AG09309 (cell line): ENCODE measurements at regions not wholly inside any gene's neighbourhood (a gene's known extent, or its start where the extent isn't known, plus 50 kb on each side); places are given as distances from the start of the nearest gene placed in this dataset.

Experiments used
- DNase-seq: peaks from one replicate; pipeline ENCODE4 v3.0.0-alpha.2; 2010; ENCODE audit warnings: low read depth
- H3K4me3 ChIP-seq: 2 replicates; pipeline ENCODE4 v1.5.1; 2011; ENCODE audit warnings: mild to moderate bottlenecking, low read depth, low read length, moderate library complexity; ENCODE audit not compliant: control insufficient read depth
- TF ChIP-seq, protein P1 (sequence below): IDR thresholded peaks from 2 replicates; pipeline ENCODE4 v1.5.1; 2011; ENCODE audit warnings: mild to moderate bottlenecking, low read depth, low read length, inconsistent platforms; ENCODE audit not compliant: insufficient read depth, control insufficient read depth; ENCODE audit errors: missing control alignments

GRCh38 chr2:14313341-14313740 lies 319.2 kb upstream of the LRATD1 start:
- H3K4me3 ChIP-seq: no peak overlapping the region
- no peak for DNase-seq
- TF ChIP-seq, protein P1, sequence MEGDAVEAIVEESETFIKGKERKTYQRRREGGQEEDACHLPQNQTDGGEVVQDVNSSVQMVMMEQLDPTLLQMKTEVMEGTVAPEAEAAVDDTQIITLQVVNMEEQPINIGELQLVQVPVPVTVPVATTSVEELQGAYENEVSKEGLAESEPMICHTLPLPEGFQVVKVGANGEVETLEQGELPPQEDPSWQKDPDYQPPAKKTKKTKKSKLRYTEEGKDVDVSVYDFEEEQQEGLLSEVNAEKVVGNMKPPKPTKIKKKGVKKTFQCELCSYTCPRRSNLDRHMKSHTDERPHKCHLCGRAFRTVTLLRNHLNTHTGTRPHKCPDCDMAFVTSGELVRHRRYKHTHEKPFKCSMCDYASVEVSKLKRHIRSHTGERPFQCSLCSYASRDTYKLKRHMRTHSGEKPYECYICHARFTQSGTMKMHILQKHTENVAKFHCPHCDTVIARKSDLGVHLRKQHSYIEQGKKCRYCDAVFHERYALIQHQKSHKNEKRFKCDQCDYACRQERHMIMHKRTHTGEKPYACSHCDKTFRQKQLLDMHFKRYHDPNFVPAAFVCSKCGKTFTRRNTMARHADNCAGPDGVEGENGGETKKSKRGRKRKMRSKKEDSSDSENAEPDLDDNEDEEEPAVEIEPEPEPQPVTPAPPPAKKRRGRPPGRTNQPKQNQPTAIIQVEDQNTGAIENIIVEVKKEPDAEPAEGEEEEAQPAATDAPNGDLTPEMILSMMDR: no peak

DNA sequence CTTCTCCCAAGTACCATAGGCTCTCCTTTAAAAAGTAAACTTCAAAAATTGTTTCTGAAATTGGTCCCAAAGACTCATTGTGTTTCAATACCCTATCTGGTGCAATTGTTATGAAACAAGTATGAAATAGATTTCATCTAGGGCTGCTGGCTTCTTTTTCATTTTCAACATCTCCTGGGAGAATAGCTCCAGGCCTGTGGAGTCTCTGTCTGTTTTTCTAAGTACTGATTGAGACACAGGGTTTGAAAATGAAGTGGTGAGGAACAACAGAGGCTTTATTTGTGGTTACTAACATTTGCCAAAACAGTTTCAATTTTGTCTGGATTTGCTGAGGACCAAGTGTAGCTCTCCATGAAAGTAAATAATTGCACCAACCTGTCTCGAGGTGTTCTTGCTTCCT lies 315.9 kb upstream of the LRATD1 start:
- no peak for DNase-seq
- TF ChIP-seq, protein P1: no peak
- no peak overlapping the region for H3K4me3 ChIP-seq

DNA sequence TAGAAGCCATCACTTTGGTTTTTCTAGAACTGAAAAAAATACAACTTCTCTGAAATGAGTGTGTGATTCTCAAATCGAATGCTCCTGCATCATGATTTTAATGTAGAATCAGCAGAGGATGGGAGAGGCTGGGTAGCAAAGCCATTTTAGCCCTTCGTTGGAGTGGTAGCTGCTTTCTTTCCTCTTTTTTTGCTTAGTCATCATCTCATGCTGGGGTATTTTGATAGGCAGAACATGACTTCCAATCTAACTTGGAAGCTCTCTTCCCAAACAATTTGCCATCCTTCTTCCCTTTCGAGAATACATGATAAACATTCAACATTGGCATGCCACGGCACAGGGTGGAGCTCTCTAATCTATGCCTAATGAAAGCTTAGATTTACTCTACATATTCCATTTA lies 311.2 kb upstream of the LRATD1 start:
- TF ChIP-seq, protein P1: no peak
- no peak for DNase-seq
- H3K4me3 ChIP-seq: no peak overlapping the region

GRCh38 chr2:14322306-14322705 lies 310.2 kb upstream of the LRATD1 start:
- no peak for DNase-seq
- TF ChIP-seq, protein P1: no peak
- no peak overlapping the region for H3K4me3 ChIP-seq

DNA sequence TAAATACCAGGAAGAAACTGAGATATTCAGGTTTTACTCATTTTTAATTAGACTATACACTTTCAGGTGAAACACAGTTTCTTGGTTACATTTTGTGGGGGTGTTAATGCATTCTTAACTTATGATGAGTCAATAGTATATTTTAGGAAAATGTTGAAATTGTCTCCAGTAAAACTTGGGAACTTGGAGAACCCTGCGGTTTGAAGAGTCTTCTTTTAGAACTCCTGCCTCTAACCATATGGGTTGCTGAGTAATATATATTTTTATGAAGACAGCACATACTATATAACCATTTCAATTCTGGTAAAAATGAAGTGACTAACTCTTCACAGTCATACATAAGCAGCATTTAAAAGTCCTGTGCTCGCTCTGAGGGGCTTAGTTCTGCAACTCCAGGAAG lies 308.2 kb upstream of the LRATD1 start:
- TF ChIP-seq, protein P1: no peak
- DNase-seq: no peak
- H3K4me3 ChIP-seq: no peak overlapping the region

DNA sequence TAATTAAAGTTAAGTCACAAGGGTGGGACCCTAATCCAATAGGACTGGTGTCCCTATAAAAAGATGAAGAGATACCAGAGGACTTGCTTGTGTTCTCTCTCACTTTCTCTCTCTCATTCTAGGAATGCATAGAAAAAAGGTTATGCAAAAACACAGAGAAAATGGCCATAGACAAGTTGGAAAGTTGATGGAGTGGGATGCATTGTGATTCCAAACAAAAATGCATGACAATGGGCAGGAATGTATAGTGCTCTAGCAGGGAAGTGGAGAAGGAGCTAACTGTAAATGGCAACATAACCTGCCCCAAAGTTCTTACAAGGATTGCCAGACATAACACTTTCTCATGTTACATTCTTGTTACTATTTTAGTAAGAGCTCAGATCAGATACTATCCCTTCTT lies 301.6 kb upstream of the LRATD1 start:
- TF ChIP-seq, protein P1: no peak
- H3K4me3 ChIP-seq: no peak overlapping the region
- DNase-seq: no peak
